Parathyroid adenoma (tissue), 2 donors: ENCODE measurements at regions not wholly inside any gene's neighbourhood (a gene's known extent, or its start where the extent isn't known, plus 50 kb on each side); places are given as distances from the start of the nearest gene placed in this dataset.

Experiments used
- H2AFZ ChIP-seq: fragments of 300-600 bp; sonication (generic); one replicate; pipeline ENCODE4 v1.7.0; 2017; ENCODE audit warnings: antibody characterized with exemption, mild to moderate bottlenecking
- H3K27ac ChIP-seq: fragments of 300-600 bp; sonication (generic); one replicate; pipeline ENCODE4 v1.7.0; 2017
- H3K27me3 ChIP-seq: fragments of 300-600 bp; sonication (generic); one replicate; pipeline ENCODE4 v1.7.0; 2017; ENCODE audit warnings: low read length; ENCODE audit not compliant: control insufficient read depth, insufficient read depth
- H3K36me3 ChIP-seq: fragments of 300-600 bp; sonication (generic); one replicate; pipeline ENCODE4 v1.7.0; 2017; ENCODE audit warnings: low read length; ENCODE audit not compliant: control insufficient read depth, insufficient read depth
- H3K4me1 ChIP-seq: fragments of 300-600 bp; sonication (generic); one replicate; pipeline ENCODE4 v1.7.0; 2017; ENCODE audit warnings: control low read depth
- H3K4me2 ChIP-seq: fragments of 300-600 bp; sonication (generic); one replicate; pipeline ENCODE4 v1.7.0; 2017; ENCODE audit warnings: low read length
- H3K4me3 ChIP-seq: fragments of 300-600 bp; sonication (generic); one replicate; pipeline ENCODE4 v1.7.0; 2017; ENCODE audit warnings: low read depth, low read length
- H3K79me2 ChIP-seq: fragments of 300-600 bp; sonication (generic); one replicate; pipeline ENCODE4 v1.7.0; 2017; ENCODE audit warnings: control low read depth
- H3K9ac ChIP-seq: fragments of 300-600 bp; sonication (generic); one replicate; pipeline ENCODE4 v1.7.0; 2017; ENCODE audit warnings: mild to moderate bottlenecking
- H3K9me3 ChIP-seq: fragments of 300-600 bp; sonication (generic); one replicate; pipeline ENCODE4 v1.7.0; 2017; ENCODE audit warnings: low read length; ENCODE audit not compliant: control insufficient read depth
- CTCF ChIP-seq: fragments of 300-600 bp; sonication (generic); IDR thresholded peaks from one replicate; pipeline ENCODE4 v1.7.0; 2017; ENCODE audit warnings: antibody characterized with exemption, mild to moderate bottlenecking
- donor health status: primary hyperparathyroidism.

GRCh38 chr5:5716665-5717064 lies 294.2 kb downstream of the ICE1 start:
- Histone ChIP-seq H3K9ac (no peak overlapping the region), H3K36me3 (no peaks in the 10 kb centered on the region), H3K79me2 (no peaks in the 10 kb centered on the region), H3K27ac (no peak overlapping the region), H2AFZ (no peak overlapping the region), H3K4me2 (no peak overlapping the region), H3K9me3 (no peaks in the 10 kb centered on the region), H3K4me3 (no peak overlapping the region), H3K4me1 (no peaks in the 10 kb centered on the region), H3K27me3 (no peaks in the 10 kb centered on the region)
- TF ChIP-seq CTCF, result no peak

GRCh38 chr5:5711592-5711991 lies 289.1 kb downstream of the ICE1 start:
- H3K4me1 ChIP-seq, result no peaks in the 10 kb centered on the region
- no peaks in the 10 kb centered on the region for H3K79me2 ChIP-seq
- H3K4me3 ChIP-seq, result no peak overlapping the region
- H3K9ac ChIP-seq, result no peak overlapping the region
- H3K4me2 ChIP-seq, result no peak overlapping the region
- no peaks in the 10 kb centered on the region for H3K27me3 ChIP-seq
- H3K27ac ChIP-seq, result no peak overlapping the region
- no peaks in the 10 kb centered on the region for H3K36me3 ChIP-seq
- H3K9me3 ChIP-seq, result no peaks in the 10 kb centered on the region
- no peak for TF ChIP-seq CTCF
- H2AFZ ChIP-seq, result no peak overlapping the region

- Histone ChIP-seq H3K9me3 (no peaks in the 10 kb centered on the region), H2AFZ (no peak overlapping the region), H3K4me2 (no peak overlapping the region), H3K79me2 (no peaks in the 10 kb centered on the region), H3K9ac (no peak overlapping the region), H3K4me3 (no peak overlapping the region), H3K36me3 (no peaks in the 10 kb centered on the region), H3K27ac (no peak overlapping the region), H3K27me3 (no peaks in the 10 kb centered on the region), H3K4me1 (no peaks in the 10 kb centered on the region)
- TF ChIP-seq CTCF, result no peak
These were observed 288.6 kb downstream of the ICE1 start for GRCh38 chr5:5711112-5711511.

- Histone ChIP-seq H3K27me3 (no peaks in the 10 kb centered on the region), H3K4me3 (no peak overlapping the region), H3K36me3 (no peaks in the 10 kb centered on the region), H3K4me1 (no peaks in the 10 kb centered on the region), H2AFZ (no peak overlapping the region), H3K79me2 (no peaks in the 10 kb centered on the region), H3K9me3 (no peaks in the 10 kb centered on the region), H3K4me2 (no peak overlapping the region), H3K27ac (no peak overlapping the region), H3K9ac (no peak overlapping the region)
- TF ChIP-seq CTCF, result no peak
These were observed 288.0 kb downstream of the ICE1 start for GRCh38 chr5:5710471-5710870.

- Histone ChIP-seq H3K9me3 (no peaks in the 10 kb centered on the region), H3K4me2 (no peak overlapping the region), H2AFZ (no peak overlapping the region), H3K4me1 (no peaks in the 10 kb centered on the region), H3K36me3 (no peaks in the 10 kb centered on the region), H3K27ac (no peak overlapping the region), H3K4me3 (no peak overlapping the region), H3K9ac (no peak overlapping the region), H3K27me3 (no peaks in the 10 kb centered on the region), H3K79me2 (no peaks in the 10 kb centered on the region)
- TF ChIP-seq CTCF, result no peak
These were observed 286.0 kb downstream of the ICE1 start for GRCh38 chr5:5708367-5708919.
